Gastroesophageal sphincter (tissue), 3 donors: ENCODE measurements at regions not wholly inside any gene's neighbourhood (a gene's known extent, or its start where the extent isn't known, plus 50 kb on each side); places are given as distances from the start of the nearest gene placed in this dataset.

Experiments
- EP300 ChIP-seq: sonication (generic); formaldehyde crosslinking; IDR thresholded peaks from one replicate; pipeline ENCODE4 v1.6.1; 2017; ENCODE audit warnings: antibody characterized with exemption, mild to moderate bottlenecking
- TF ChIP-seq, protein P1 (sequence below), 4 experiments: fragments of 200-600 bp in 2 of 4; fragments of 450-650 bp in 2 of 4; sonication (generic) in 1 of 4; IDR thresholded peaks; one replicate each; pipeline ENCODE4 v1.5.1; 2017 to 2019; ENCODE audit warnings: antibody characterized with exemption in 4 of 4, mild to moderate bottlenecking in 2 of 4, moderate library complexity in 2 of 4

DNA sequence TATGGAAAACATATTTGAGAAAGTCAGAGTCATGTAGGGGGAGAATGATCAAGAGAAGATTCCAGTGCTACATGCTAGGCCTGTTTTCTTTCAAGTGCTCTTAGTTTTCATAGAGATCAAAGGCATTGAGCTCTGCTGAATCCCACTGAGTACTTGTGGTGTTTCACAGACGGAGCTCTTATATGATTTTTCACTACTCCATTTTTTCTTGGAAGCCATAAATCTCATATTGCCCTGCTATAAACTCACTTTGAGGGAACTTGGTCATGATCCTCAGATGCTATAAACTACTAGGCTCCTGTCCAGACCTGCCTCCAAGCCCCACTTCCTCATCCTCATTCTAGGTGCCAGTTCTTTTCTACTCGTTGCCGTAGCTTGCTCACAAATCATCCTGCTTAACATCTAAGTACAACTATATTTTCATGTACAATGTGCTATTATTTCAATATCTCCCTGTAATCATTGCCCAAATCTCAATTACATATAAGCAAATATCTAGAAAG lies 180.8 kb upstream of the CCDC179 start:
- TF ChIP-seq, protein P1, sequence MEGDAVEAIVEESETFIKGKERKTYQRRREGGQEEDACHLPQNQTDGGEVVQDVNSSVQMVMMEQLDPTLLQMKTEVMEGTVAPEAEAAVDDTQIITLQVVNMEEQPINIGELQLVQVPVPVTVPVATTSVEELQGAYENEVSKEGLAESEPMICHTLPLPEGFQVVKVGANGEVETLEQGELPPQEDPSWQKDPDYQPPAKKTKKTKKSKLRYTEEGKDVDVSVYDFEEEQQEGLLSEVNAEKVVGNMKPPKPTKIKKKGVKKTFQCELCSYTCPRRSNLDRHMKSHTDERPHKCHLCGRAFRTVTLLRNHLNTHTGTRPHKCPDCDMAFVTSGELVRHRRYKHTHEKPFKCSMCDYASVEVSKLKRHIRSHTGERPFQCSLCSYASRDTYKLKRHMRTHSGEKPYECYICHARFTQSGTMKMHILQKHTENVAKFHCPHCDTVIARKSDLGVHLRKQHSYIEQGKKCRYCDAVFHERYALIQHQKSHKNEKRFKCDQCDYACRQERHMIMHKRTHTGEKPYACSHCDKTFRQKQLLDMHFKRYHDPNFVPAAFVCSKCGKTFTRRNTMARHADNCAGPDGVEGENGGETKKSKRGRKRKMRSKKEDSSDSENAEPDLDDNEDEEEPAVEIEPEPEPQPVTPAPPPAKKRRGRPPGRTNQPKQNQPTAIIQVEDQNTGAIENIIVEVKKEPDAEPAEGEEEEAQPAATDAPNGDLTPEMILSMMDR (IDR thresholded peaks at IDR 0.05) = no peak
- no peak for TF ChIP-seq EP300
